Astrocyte (in vitro differentiated cells and primary cell): ENCODE measurements at regions not wholly inside any gene's neighbourhood (a gene's known extent, or its start where the extent isn't known, plus 50 kb on each side); places are given as distances from the start of the nearest gene placed in this dataset.

Experiments used
- DNase-seq: peaks from one replicate; pipeline ENCODE4 v3.0.0-alpha.2; 2010; ENCODE audit warnings: low read depth
- FAIRE-seq: peaks from 2 replicates; lab custom pipeline; 2011; peaks lifted over from hg19 to GRCh38; lab: Jason Lieb, UNC
- H2AFZ ChIP-seq: 2 replicates; pipeline ENCODE4 v1.6.0; 2012; ENCODE audit warnings: low read depth, low read length, inconsistent platforms
- H3K27ac ChIP-seq: 2 replicates; pipeline ENCODE4 v1.5.1; 2011; ENCODE audit warnings: low read depth, low read length, inconsistent platforms
- H3K27me3 ChIP-seq: 2 replicates; pipeline ENCODE4 v1.6.0; 2011; ENCODE audit warnings: low read length, inconsistent platforms; ENCODE audit not compliant: insufficient read depth
- H3K36me3 ChIP-seq: 2 replicates; pipeline ENCODE4 v1.5.1; 2011; ENCODE audit warnings: low read length, inconsistent platforms; ENCODE audit not compliant: insufficient read depth
- H3K4me1 ChIP-seq: 2 replicates; pipeline ENCODE4 v1.5.1; 2011; ENCODE audit warnings: low read length, inconsistent platforms; ENCODE audit not compliant: insufficient read depth
- H3K4me2 ChIP-seq: 2 replicates; pipeline ENCODE4 v1.6.0; 2012; ENCODE audit warnings: low read length, inconsistent platforms
- H3K4me3 ChIP-seq: 2 replicates; pipeline ENCODE4 v1.5.1; 2011; ENCODE audit warnings: low read depth, mild to moderate bottlenecking, low read length, inconsistent platforms; ENCODE audit not compliant: insufficient read depth
- H3K79me2 ChIP-seq: 2 replicates; pipeline ENCODE4 v1.6.0; 2012; ENCODE audit warnings: mild to moderate bottlenecking, low read length, inconsistent platforms; ENCODE audit not compliant: insufficient read depth
- H3K9ac ChIP-seq: 2 replicates; pipeline ENCODE4 v1.6.0; 2012; ENCODE audit warnings: mild to moderate bottlenecking, low read length, inconsistent platforms
- H3K9me3 ChIP-seq: 2 replicates; pipeline ENCODE4 v1.5.1; 2012; ENCODE audit warnings: low read depth, mild to moderate bottlenecking, low read length, inconsistent platforms; ENCODE audit not compliant: insufficient read depth
- H4K20me1 ChIP-seq: 2 replicates; pipeline ENCODE4 v1.6.0; 2012; ENCODE audit warnings: low read length, inconsistent platforms; ENCODE audit not compliant: insufficient read depth
- H3K27ac Mint-ChIP-seq: one replicate; pipeline ENCODE4 v1.8.0; 2021; ENCODE audit warnings: mild to moderate bottlenecking, mixed read lengths; ENCODE audit not compliant: unreplicated experiment
- H3K27me3 Mint-ChIP-seq: one replicate; pipeline ENCODE4 v1.8.0; 2021; ENCODE audit warnings: low read depth, mixed read lengths; ENCODE audit not compliant: unreplicated experiment
- H3K36me3 Mint-ChIP-seq: one replicate; pipeline ENCODE4 v1.8.0; 2021; ENCODE audit warnings: low read depth, mixed read lengths; ENCODE audit not compliant: unreplicated experiment
- H3K4me1 Mint-ChIP-seq: one replicate; pipeline ENCODE4 v1.8.0; 2021; ENCODE audit warnings: low read depth, mixed read lengths; ENCODE audit not compliant: unreplicated experiment
- H3K4me3 Mint-ChIP-seq: one replicate; pipeline ENCODE4 v1.8.0; 2021; ENCODE audit warnings: mild to moderate bottlenecking, moderate library complexity, mixed read lengths; ENCODE audit not compliant: unreplicated experiment
- H3K9me3 Mint-ChIP-seq: one replicate; pipeline ENCODE4 v1.8.0; 2021; ENCODE audit warnings: mild to moderate bottlenecking, mixed read lengths; ENCODE audit not compliant: unreplicated experiment
- CTCF ChIP-seq: IDR thresholded peaks from 2 replicates; pipeline ENCODE4 v1.5.1; 2011; ENCODE audit warnings: low read depth, mild to moderate bottlenecking, inconsistent platforms, low read length, moderate library complexity; ENCODE audit not compliant: insufficient read depth
- EZH2 ChIP-seq: IDR thresholded peaks from 2 replicates; pipeline ENCODE4 v1.6.1; 2012; ENCODE audit warnings: mild to moderate bottlenecking, low read length, inconsistent platforms; ENCODE audit not compliant: insufficient read depth

- Histone ChIP-seq H3K27me3 (no peaks in the 10 kb centered on the region), H3K4me3 (no peak overlapping the region), H3K36me3 (no peaks in the 10 kb centered on the region), H2AFZ (no peak overlapping the region), H4K20me1 (no peaks in the 10 kb centered on the region), H3K4me1 (no peaks in the 10 kb centered on the region), H3K4me2 (no peak overlapping the region), H3K79me2 (no peaks in the 10 kb centered on the region), H3K9ac (no peak overlapping the region), H3K9me3 (no peaks in the 10 kb centered on the region), H3K27ac (no peak overlapping the region)
- DNase-seq (no peak), FAIRE-seq (no peak)
- Mint-ChIP-seq H3K27me3 (peaks cover 10% of the 10 kb centered on the region), H3K4me1 (no peaks in the 10 kb centered on the region), H3K4me3 (no peak overlapping the region), H3K36me3 (no peaks in the 10 kb centered on the region), H3K9me3 (no peaks in the 10 kb centered on the region), H3K27ac (no peak overlapping the region)
- TF ChIP-seq EZH2 = no peak
- no peak for TF ChIP-seq CTCF
These were observed 364.7 kb downstream of the NOVA1 start for GRCh38 chr14:26233118-26233517.

- Mint-ChIP-seq H3K9me3 (peaks cover 3% of the 10 kb centered on the region), H3K36me3 (no peaks in the 10 kb centered on the region), H3K4me3 (no peak overlapping the region), H3K4me1 (no peaks in the 10 kb centered on the region), H3K27me3 (peaks cover 50% of the 10 kb centered on the region), H3K27ac (no peak overlapping the region)
- Histone ChIP-seq H3K27ac (no peak overlapping the region), H3K4me2 (no peak overlapping the region), H3K4me1 (no peaks in the 10 kb centered on the region), H3K9ac (no peak overlapping the region), H3K79me2 (no peaks in the 10 kb centered on the region), H3K9me3 (no peaks in the 10 kb centered on the region), H3K36me3 (no peaks in the 10 kb centered on the region), H4K20me1 (no peaks in the 10 kb centered on the region), H2AFZ (no peak overlapping the region), H3K4me3 (no peak overlapping the region), H3K27me3 (peaks cover 3% of the 10 kb centered on the region)
- TF ChIP-seq CTCF (no peak), EZH2 (no peak)
- DNase-seq (no peak), FAIRE-seq (no peak)
These were observed 379.0 kb downstream of the NOVA1 start for GRCh38 chr14:26218861-26219260.

GRCh38 chr14:26217778-26218177, 380.1 kb downstream of the NOVA1 start:
- H3K4me3 Mint-ChIP-seq = no peak overlapping the region
- no peak overlapping the region for H3K27ac ChIP-seq
- FAIRE-seq = no peak
- H3K27me3 ChIP-seq = peaks cover 3% of the 10 kb centered on the region
- H3K9me3 ChIP-seq = no peaks in the 10 kb centered on the region
- no peaks in the 10 kb centered on the region for H3K79me2 ChIP-seq
- no peaks in the 10 kb centered on the region for H3K4me1 ChIP-seq
- no peak for DNase-seq
- H3K36me3 Mint-ChIP-seq = no peaks in the 10 kb centered on the region
- TF ChIP-seq EZH2 = no peak
- H3K27ac Mint-ChIP-seq = no peak overlapping the region
- no peaks in the 10 kb centered on the region for H3K9me3 Mint-ChIP-seq
- no peak overlapping the region for H3K9ac ChIP-seq
- H3K4me1 Mint-ChIP-seq = no peaks in the 10 kb centered on the region
- no peak overlapping the region for H3K4me3 ChIP-seq
- H2AFZ ChIP-seq = no peak overlapping the region
- no peak overlapping the region for H3K4me2 ChIP-seq
- H3K36me3 ChIP-seq = no peaks in the 10 kb centered on the region
- H4K20me1 ChIP-seq = no peaks in the 10 kb centered on the region
- peaks cover 59% of the 10 kb centered on the region for H3K27me3 Mint-ChIP-seq
